ENCODE measurements at regions not wholly inside any gene's neighbourhood (a gene's known extent, or its start where the extent isn't known, plus 50 kb on each side); places are given as distances from the start of the nearest gene placed in this dataset.

DNA sequence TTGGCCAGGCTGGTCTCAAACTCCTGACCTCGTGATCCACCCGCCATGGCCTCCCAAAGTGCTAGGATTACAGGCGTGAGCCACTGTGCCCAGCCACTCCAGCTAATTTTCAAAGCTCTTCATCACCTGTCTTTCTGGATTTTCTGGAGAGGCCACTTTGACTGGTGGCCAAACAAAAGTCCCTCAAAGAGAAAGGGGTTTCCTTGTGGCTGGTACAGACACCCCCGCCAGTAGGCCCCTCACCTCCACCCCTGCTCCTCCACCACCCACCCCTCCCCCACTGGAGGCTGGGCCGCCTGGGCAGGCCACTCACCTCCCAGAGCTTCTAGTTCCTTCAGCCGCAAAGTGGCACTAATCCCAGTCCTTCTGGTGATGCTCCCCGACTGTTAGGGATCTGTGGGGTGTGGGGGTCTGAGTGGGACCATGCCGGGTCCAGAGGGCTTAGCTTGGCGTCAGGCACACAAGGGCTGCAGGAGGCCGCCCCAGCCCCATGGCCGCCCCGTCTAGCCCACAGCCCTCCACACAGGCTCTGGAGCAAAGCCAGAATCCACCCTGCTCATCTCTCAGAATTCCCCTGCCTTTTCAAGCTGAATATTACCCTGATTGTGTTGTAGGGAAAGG lies 182.0 kb upstream of the IER5L start:
- TF ChIP-seq, protein P1, sequence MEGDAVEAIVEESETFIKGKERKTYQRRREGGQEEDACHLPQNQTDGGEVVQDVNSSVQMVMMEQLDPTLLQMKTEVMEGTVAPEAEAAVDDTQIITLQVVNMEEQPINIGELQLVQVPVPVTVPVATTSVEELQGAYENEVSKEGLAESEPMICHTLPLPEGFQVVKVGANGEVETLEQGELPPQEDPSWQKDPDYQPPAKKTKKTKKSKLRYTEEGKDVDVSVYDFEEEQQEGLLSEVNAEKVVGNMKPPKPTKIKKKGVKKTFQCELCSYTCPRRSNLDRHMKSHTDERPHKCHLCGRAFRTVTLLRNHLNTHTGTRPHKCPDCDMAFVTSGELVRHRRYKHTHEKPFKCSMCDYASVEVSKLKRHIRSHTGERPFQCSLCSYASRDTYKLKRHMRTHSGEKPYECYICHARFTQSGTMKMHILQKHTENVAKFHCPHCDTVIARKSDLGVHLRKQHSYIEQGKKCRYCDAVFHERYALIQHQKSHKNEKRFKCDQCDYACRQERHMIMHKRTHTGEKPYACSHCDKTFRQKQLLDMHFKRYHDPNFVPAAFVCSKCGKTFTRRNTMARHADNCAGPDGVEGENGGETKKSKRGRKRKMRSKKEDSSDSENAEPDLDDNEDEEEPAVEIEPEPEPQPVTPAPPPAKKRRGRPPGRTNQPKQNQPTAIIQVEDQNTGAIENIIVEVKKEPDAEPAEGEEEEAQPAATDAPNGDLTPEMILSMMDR (IDR thresholded peaks at IDR 0.05): no peak
- TF ChIP-seq POLR2AphosphoS5 (IDR thresholded peaks at IDR 0.05): no peak
- TF ChIP-seq POLR2A (IDR thresholded peaks at IDR 0.05): no peak
- TF ChIP-seq EP300 (IDR thresholded peaks at IDR 0.05): no peak
